OCI-LY3 (cell line): ENCODE measurements at regions not wholly inside any gene's neighbourhood (a gene's known extent, or its start where the extent isn't known, plus 50 kb on each side); places are given as distances from the start of the nearest gene placed in this dataset.
A peak's percentile ranks its signal among the peaks of the same experiment; 100 is the strongest.
"Not testable (repeated sequence)": the region's sequence is repeated elsewhere in the genome, so short reads cannot be mapped to it uniquely, and the experiment has no call there.

ENCODE experiments used
- H2AFZ ChIP-seq: fragments of 200-600, 300-600 bp; shearing (Covaris generic); 2 replicates; pipeline ENCODE4 v1.6.0; 2014; ENCODE audit warnings: antibody characterized with exemption, low read depth, low read length
- H3K27ac ChIP-seq: fragments of 200-600, 300-600 bp; sonication (generic); 2 replicates; pipeline ENCODE4 v1.5.1; 2014; ENCODE audit warnings: mild to moderate bottlenecking, low read length, moderate library complexity, mixed read lengths
- H3K27me3 ChIP-seq: fragments of 200-600, 300-600 bp; sonication (generic); 2 replicates; pipeline ENCODE4 v1.6.1; 2014; ENCODE audit warnings: low read depth, low read length, mixed read lengths
- H3K36me3 ChIP-seq: fragments of 200-600, 300-600 bp; sonication (generic); replicated peaks from 2 replicates; pipeline ENCODE3; 2014; ENCODE audit warnings: low read depth, low read length, mixed read lengths
- H3K4me1 ChIP-seq: fragments of 300-600, 200-600 bp; sonication (generic); 2 replicates; pipeline ENCODE4 v1.6.1; 2014; ENCODE audit warnings: low read length, mixed read lengths
- H3K4me2 ChIP-seq: fragments of 200-600, 300-600 bp; sonication (generic); 2 replicates; pipeline ENCODE4 v1.6.1; 2014; ENCODE audit warnings: low read length, mixed read lengths
- H3K4me3 ChIP-seq: fragments of 300-600, 200-600 bp; sonication (generic); 2 replicates; pipeline ENCODE4 v1.5.1; 2014; ENCODE audit warnings: antibody characterized with exemption, mild to moderate bottlenecking, low read length, moderate library complexity
- H3K79me2 ChIP-seq: fragments of 300-600, 200-600 bp; shearing (Covaris generic); 2 replicates; pipeline ENCODE4 v1.6.1; 2014; ENCODE audit warnings: mild to moderate bottlenecking, low read length, mixed read lengths
- H3K9ac ChIP-seq: fragments of 300-600, 200-600 bp; shearing (Covaris generic); 2 replicates; pipeline ENCODE4 v1.6.0; 2014; ENCODE audit warnings: mild to moderate bottlenecking, low read length, moderate library complexity
- H3K9me3 ChIP-seq: fragments of 200-600, 300-600 bp; shearing (Covaris generic); 2 replicates; pipeline ENCODE4 v1.6.1; 2014; ENCODE audit warnings: low read length, mixed read lengths; ENCODE audit not compliant: insufficient read depth
- H4K20me1 ChIP-seq: fragments of 200-600, 300-600 bp; sonication (generic); 2 replicates; pipeline ENCODE4 v1.6.1; 2016; ENCODE audit warnings: low read length, mixed read lengths; ENCODE audit not compliant: insufficient read depth
- EZH2phosphoT487 ChIP-seq: fragments of 200-600 bp; shearing (Covaris generic); IDR thresholded peaks from 2 replicates; pipeline ENCODE4 v1.6.1; 2018; ENCODE audit warnings: antibody characterized with exemption, mixed run types, low read depth
- TF ChIP-seq, protein P1 (sequence below): fragments of 200-600, 300-600 bp; sonication (generic); IDR thresholded peaks from 2 replicates; pipeline ENCODE4 v1.5.1; 2014; ENCODE audit warnings: antibody characterized with exemption, low read length, low read depth

DNA sequence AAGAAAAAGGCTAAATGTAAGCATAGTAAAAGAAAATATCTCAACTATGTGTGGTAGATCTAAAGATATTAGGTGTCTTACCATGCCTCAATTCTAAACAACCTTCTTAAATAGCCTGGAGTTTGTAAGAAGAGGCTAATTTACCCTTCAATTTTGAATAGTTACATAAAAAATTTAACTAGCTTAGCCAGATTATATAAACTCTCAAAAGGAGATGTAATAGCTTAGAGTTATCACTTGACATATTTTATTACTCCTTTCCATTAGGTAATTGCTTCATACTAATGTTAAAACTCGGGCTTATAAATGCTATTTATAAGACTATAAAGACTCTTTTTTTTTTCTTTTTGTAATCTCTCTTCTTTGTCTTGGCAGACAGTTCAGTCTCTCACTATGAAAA lies 297.5 kb upstream of the PABPC4L start:
- TF ChIP-seq, protein P1, sequence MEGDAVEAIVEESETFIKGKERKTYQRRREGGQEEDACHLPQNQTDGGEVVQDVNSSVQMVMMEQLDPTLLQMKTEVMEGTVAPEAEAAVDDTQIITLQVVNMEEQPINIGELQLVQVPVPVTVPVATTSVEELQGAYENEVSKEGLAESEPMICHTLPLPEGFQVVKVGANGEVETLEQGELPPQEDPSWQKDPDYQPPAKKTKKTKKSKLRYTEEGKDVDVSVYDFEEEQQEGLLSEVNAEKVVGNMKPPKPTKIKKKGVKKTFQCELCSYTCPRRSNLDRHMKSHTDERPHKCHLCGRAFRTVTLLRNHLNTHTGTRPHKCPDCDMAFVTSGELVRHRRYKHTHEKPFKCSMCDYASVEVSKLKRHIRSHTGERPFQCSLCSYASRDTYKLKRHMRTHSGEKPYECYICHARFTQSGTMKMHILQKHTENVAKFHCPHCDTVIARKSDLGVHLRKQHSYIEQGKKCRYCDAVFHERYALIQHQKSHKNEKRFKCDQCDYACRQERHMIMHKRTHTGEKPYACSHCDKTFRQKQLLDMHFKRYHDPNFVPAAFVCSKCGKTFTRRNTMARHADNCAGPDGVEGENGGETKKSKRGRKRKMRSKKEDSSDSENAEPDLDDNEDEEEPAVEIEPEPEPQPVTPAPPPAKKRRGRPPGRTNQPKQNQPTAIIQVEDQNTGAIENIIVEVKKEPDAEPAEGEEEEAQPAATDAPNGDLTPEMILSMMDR: no peak
- TF ChIP-seq EZH2phosphoT487: no peak
- Histone ChIP-seq H4K20me1 (no peaks in the 10 kb centered on the region), H3K4me2 (no peak overlapping the region), H3K9ac (no peak overlapping the region), H3K27ac (no peak overlapping the region), H3K4me3 (no peak overlapping the region), H3K79me2 (no peaks in the 10 kb centered on the region), H3K36me3 (no peaks in the 10 kb centered on the region), H3K27me3 (no peaks in the 10 kb centered on the region), H3K4me1 (no peaks in the 10 kb centered on the region), H2AFZ (no peak overlapping the region), H3K9me3 (no peaks in the 10 kb centered on the region)

DNA sequence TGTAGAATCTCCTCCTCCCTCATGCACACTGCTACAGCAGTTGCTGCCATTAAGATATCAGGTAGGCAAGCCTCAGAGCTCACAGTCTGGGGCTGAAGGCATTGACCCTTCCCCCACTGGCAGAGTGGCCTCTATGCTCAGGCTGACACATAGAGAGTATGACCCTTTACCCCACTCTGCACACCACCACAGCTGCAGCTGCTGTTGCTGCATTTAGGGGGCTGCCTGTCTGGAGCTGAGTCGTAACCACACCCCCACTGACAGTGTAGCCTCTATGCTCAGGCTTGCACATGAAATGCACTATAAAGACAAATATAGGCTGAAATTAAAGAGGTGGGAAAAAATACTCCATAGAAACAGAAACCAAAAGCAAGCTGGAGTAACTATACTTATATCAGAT lies 289.3 kb upstream of the PABPC4L start:
- Histone ChIP-seq H3K4me1 (no peaks in the 10 kb centered on the region), H3K27me3 (no peaks in the 10 kb centered on the region), H3K36me3 (no peaks in the 10 kb centered on the region), H3K4me3 (no peak overlapping the region), H3K9me3 (no peaks in the 10 kb centered on the region), H3K79me2 (no peaks in the 10 kb centered on the region), H4K20me1 (no peaks in the 10 kb centered on the region), H3K27ac (no peak overlapping the region), H3K9ac (no peak overlapping the region), H3K4me2 (no peak overlapping the region), H2AFZ (no peak overlapping the region)
- TF ChIP-seq, protein P1: no peak
- no peak for TF ChIP-seq EZH2phosphoT487

DNA sequence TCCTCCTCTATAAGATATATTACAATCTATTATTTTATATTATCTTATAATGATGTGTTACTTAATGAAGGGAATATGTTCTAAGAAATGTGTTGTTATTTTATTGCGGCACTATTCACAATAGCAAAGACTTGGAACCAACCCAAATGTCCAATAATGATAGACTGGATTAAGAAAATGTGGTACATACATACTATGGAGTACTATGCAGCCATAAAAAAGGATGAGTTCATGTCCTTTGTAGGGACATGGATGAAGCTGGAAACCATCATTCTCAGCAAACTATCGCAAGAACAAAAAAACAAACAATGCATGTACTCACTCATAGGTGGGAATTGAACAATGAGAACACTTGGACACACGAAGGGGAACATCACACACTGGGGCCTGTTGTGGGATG lies 281.9 kb upstream of the PABPC4L start:
- H3K4me3 ChIP-seq, H3K79me2 ChIP-seq, H3K4me1 ChIP-seq: not testable (repeated sequence)

DNA sequence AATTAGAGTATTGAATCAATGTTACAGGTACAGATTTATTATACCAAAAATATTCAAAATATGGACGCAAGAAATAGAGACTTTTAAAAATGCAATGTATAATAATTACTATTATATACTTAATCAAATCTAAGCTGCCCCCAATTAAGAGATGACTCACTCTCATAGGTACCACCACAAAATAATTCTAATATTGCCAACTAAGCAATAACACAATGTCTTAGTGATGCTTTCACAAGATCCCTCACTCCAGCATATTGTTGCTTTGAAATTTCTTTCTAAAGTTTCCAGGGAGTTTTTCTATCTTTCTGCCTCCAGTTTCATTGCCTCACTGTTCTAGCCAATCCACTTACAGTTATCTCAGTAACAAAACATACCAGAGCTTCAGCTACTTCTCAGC lies 270.0 kb upstream of the PABPC4L start:
- Histone ChIP-seq H4K20me1 (no peaks in the 10 kb centered on the region), H3K27ac (no peak overlapping the region), H3K4me3 (no peak overlapping the region), H3K36me3 (no peaks in the 10 kb centered on the region), H3K79me2 (no peaks in the 10 kb centered on the region), H2AFZ (no peak overlapping the region), H3K9ac (no peak overlapping the region), H3K9me3 (no peaks in the 10 kb centered on the region), H3K4me2 (no peak overlapping the region), H3K27me3 (no peaks in the 10 kb centered on the region), H3K4me1 (no peaks in the 10 kb centered on the region)
- no peak for TF ChIP-seq EZH2phosphoT487
- TF ChIP-seq, protein P1: no peak

More for the DNA sequence above, 281.9 kb upstream of the PABPC4L start:
- H3K27ac ChIP-seq, H2AFZ ChIP-seq, H3K9me3 ChIP-seq, H4K20me1 ChIP-seq, H3K4me2 ChIP-seq, H3K36me3 ChIP-seq, H3K9ac ChIP-seq, H3K27me3 ChIP-seq: not testable (repeated sequence)

DNA sequence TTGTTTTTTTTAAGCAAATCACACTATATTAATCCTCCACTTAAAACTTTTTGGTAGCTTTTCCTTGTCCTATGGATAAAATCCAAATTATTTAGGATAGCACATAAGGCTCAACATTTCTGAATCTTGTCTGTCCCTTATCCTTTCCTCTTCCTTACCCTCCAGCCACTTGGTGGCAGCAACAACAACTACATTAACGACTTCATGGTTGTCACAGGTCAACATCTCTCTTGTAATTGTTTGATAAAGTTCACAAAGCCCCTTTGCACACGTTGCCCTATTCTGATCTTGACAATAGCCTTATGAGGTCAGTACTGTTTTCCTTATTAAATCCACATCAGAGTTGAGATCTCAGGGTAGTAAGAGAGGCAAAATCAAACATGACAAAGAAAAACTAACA lies 269.0 kb upstream of the PABPC4L start:
- Histone ChIP-seq H4K20me1 (no peaks in the 10 kb centered on the region), H3K9ac (no peak overlapping the region), H3K27me3 (no peaks in the 10 kb centered on the region), H3K79me2 (no peaks in the 10 kb centered on the region), H3K4me3 (no peak overlapping the region), H3K36me3 (no peaks in the 10 kb centered on the region), H3K4me1 (no peaks in the 10 kb centered on the region), H3K4me2 (0 out of 2 replicates have a peak overlapping the region, but pooled peaks have one; percentile 4), H2AFZ (peak overlapping the region; percentile 76), H3K27ac (no peak overlapping the region), H3K9me3 (no peaks in the 10 kb centered on the region)
- no peak for TF ChIP-seq EZH2phosphoT487
- TF ChIP-seq, protein P1: peak; percentile 89
